Urothelium cell line (cell line): ENCODE measurements at regions not wholly inside any gene's neighbourhood (a gene's known extent, or its start where the extent isn't known, plus 50 kb on each side); places are given as distances from the start of the nearest gene placed in this dataset.
A peak's percentile ranks its signal among the peaks of the same experiment; 100 is the strongest.
"Not testable (repeated sequence)": the region's sequence is repeated elsewhere in the genome, so short reads cannot be mapped to it uniquely, and the experiment has no call there.

Experiments used
- DNase-seq: peaks from one replicate; pipeline ENCODE4 v3.0.0; 2011; ENCODE audit warnings: low spot score, mixed read lengths
- FAIRE-seq: peaks from 2 replicates; lab custom pipeline; 2011; peaks lifted over from hg19 to GRCh38; lab: Jason Lieb, UNC

GRCh38 chr5:71343994-71344393 lies 111.5 kb upstream of the BDP1 start:
- FAIRE-seq, DNase-seq: not testable (repeated sequence)

DNA sequence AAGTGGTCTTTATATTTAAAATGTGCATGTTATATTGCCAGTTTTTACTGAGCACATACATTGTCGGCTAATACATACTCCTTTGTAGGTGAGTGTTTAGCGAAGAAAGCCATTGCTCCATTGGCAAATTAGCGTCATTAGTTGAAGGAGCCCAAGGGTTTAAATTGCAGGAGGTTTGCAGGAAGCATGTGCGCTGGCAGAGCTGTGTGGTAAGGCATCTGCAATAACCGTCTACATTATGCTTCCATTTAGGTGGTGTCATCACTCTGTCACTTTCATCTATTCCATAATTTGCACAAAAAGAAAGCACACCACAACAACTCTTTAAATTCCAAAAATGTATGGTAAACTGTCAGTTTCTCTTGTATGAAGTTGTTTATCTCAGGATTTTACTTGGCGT lies 82.8 kb upstream of the BDP1 start:
- not testable (repeated sequence) for DNase-seq, FAIRE-seq

- peak; percentile 35 for FAIRE-seq
- DNase-seq: not testable (repeated sequence)
Measured at GRCh38 chr5:71373054-71373734, 82.3 kb upstream of the BDP1 start.

- peak; percentile 91 for FAIRE-seq
- DNase-seq: not testable (repeated sequence)
Measured at GRCh38 chr5:71384204-71384603, 71.2 kb upstream of the BDP1 start.

- DNase-seq (no peak), FAIRE-seq (no peak)
Measured at GRCh38 chr5:71384706-71385105, 70.7 kb upstream of the BDP1 start.

- DNase-seq, FAIRE-seq: not testable (repeated sequence)
Measured at GRCh38 chr5:71385208-71385607, 70.2 kb upstream of the BDP1 start.

GRCh38 chr5:71388184-71388583 lies 67.3 kb upstream of the BDP1 start:
- not testable (repeated sequence) for DNase-seq, FAIRE-seq

GRCh38 chr5:71398400-71398799 lies 57.1 kb upstream of the BDP1 start:
- FAIRE-seq: peak; percentile 55
- not testable (repeated sequence) for DNase-seq

DNA sequence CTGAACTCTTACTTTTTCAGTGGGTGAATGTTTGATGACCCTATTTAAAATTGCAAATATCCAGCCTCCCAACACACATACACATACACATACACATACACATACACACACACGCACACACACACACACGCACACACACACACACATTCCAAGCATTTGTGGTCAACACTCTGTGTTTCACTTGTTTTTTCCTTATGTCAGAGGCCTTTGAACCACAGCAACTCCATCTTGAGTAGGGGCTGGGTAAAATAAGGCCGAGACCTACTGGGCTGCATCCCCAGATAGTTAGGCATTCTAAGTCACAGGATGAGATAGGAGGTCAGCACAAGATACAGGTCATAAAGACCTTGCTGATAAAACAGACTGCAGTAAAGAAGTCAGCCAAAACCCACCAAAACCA lies 56.6 kb upstream of the BDP1 start:
- FAIRE-seq, DNase-seq: not testable (repeated sequence)

GRCh38 chr5:71399443-71399842 lies 56.0 kb upstream of the BDP1 start:
- FAIRE-seq, DNase-seq: not testable (repeated sequence)

- not testable (repeated sequence) for FAIRE-seq, DNase-seq
Measured at GRCh38 chr5:71400626-71401025, 54.8 kb upstream of the BDP1 start.

DNA sequence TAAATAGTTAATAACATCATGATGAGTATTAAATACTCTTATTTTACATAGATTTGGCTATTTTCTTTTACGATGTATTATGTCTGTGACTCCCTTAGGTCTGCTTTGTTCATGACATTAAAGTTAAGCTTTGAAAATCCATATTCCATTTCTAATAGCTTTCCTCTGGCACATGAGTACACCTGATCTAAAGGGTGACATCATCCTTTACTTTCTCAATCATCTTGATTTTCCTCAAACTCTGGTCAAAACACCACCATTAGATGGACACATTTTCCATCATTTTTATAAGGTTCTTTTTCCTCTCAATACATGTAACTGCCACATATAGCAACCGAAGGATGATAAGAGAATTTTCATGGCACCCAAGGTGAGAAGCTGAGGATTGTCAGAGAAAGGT lies 54.3 kb upstream of the BDP1 start:
- DNase-seq, FAIRE-seq: not testable (repeated sequence)

GRCh38 chr5:71401564-71401963 lies 53.9 kb upstream of the BDP1 start:
- FAIRE-seq, DNase-seq: not testable (repeated sequence)

- not testable (repeated sequence) for FAIRE-seq, DNase-seq
Measured at GRCh38 chr5:71404441-71404840, 51.0 kb upstream of the BDP1 start.

GRCh38 chr5:71404936-71405335 lies 50.5 kb upstream of the BDP1 start:
- not testable (repeated sequence) for FAIRE-seq, DNase-seq
